ENCODE measurements at regions not wholly inside any gene's neighbourhood (a gene's known extent, or its start where the extent isn't known, plus 50 kb on each side); places are given as distances from the start of the nearest gene placed in this dataset.
"Not testable (repeated sequence)": the region's sequence is repeated elsewhere in the genome, so short reads cannot be mapped to it uniquely, and the experiment has no call there.

- DNase-seq (ENCODE audit: low read depth, low spot score) = not testable (repeated sequence)
Observed at GRCh38 chr4:159030297-159030696, 72.6 kb upstream of the RAPGEF2 start.

- no peak for DNase-seq (ENCODE audit: low read depth, low spot score)
Observed at GRCh38 chr4:159035570-159035969, 67.3 kb upstream of the RAPGEF2 start.

GRCh38 chr4:159038536-159038935 lies 64.3 kb upstream of the RAPGEF2 start:
- no peak for DNase-seq (ENCODE audit: low read depth, low spot score)

GRCh38 chr4:159041054-159042034 lies 61.5 kb upstream of the RAPGEF2 start:
- DNase-seq (ENCODE audit: low read depth, low spot score) = no peak

- DNase-seq (ENCODE audit: low read depth, low spot score) = no peak
Observed at GRCh38 chr4:159042097-159042605, 60.7 kb upstream of the RAPGEF2 start.

GRCh38 chr4:159042868-159043267 lies 60.0 kb upstream of the RAPGEF2 start:
- DNase-seq (ENCODE audit: low read depth, low spot score) = no peak

GRCh38 chr4:159043861-159044260 lies 59.0 kb upstream of the RAPGEF2 start:
- no peak for DNase-seq (ENCODE audit: low read depth, low spot score)

- DNase-seq (ENCODE audit: low read depth, low spot score) = no peak
Observed at GRCh38 chr4:159045321-159045720, 57.6 kb upstream of the RAPGEF2 start.

GRCh38 chr4:159046683-159047082 lies 56.2 kb upstream of the RAPGEF2 start:
- DNase-seq (ENCODE audit: low read depth, low spot score) = no peak

GRCh38 chr4:159047478-159048165 lies 55.3 kb upstream of the RAPGEF2 start:
- DNase-seq (ENCODE audit: low read depth, low spot score) = no peak

GRCh38 chr4:159048166-159048886 lies 54.6 kb upstream of the RAPGEF2 start:
- DNase-seq (ENCODE audit: low read depth, low spot score) = peak; percentile 48

GRCh38 chr4:159049780-159050375 lies 53.0 kb upstream of the RAPGEF2 start:
- no peak for DNase-seq (ENCODE audit: low read depth, low spot score)

- DNase-seq (ENCODE audit: low read depth, low spot score) = no peak
Observed at GRCh38 chr4:159051245-159052071, 51.4 kb upstream of the RAPGEF2 start.

- DNase-seq (ENCODE audit: low read depth, low spot score) = no peak
Observed at GRCh38 chr4:159052315-159052714, 50.6 kb upstream of the RAPGEF2 start.

All from pulmonary artery endothelial cell (primary cell).